H1 (cell line): ENCODE measurements at regions not wholly inside any gene's neighbourhood (a gene's known extent, or its start where the extent isn't known, plus 50 kb on each side); places are given as distances from the start of the nearest gene placed in this dataset.

ENCODE experiments used
- CTCF ChIA-PET: fragments of 300-600 bp; sonication (Branson Sonifier 250); formaldehyde crosslinking; loops from one replicate; lab custom pipeline; 2021; ENCODE audit not compliant: partially characterized antibody; lab: Charles Lee
- POLR2A ChIA-PET: fragments of 300-600 bp; sonication (Branson Sonifier 250); formaldehyde crosslinking; loops from one replicate; lab custom pipeline; 2021; ENCODE audit warnings: inconsistent platforms; ENCODE audit not compliant: partially characterized antibody; lab: Charles Lee
- DNase-seq, 2 experiments: peaks; one replicate each; pipeline versions ENCODE4 v3.0.0 to v3.0.0-alpha.2; 2010 to 2022; ENCODE audit warnings: low spot score in 2 of 2, low read depth in 1 of 2, mixed read lengths in 1 of 2
- FAIRE-seq: peaks from 2 replicates; lab custom pipeline; 2011; peaks lifted over from hg19 to GRCh38; lab: Jason Lieb, UNC
- H2AFZ ChIP-seq: 2 replicates; pipeline ENCODE4 v1.8.1; 2012; ENCODE audit warnings: low read length, inconsistent platforms
- H2AK5ac ChIP-seq: 2 replicates; pipeline ENCODE4 v1.6.1; 2013; ENCODE audit warnings: low read depth, low read length
- H2BK120ac ChIP-seq: replicated peaks from 2 replicates; pipeline ENCODE3; 2013; ENCODE audit warnings: low read depth, low read length, inconsistent platforms
- H2BK12ac ChIP-seq: 2 replicates; pipeline ENCODE4 v1.6.1; 2013; ENCODE audit warnings: low read depth, low read length
- H2BK15ac ChIP-seq: 2 replicates; pipeline ENCODE4 v1.6.1; 2013; ENCODE audit warnings: low read length
- H2BK20ac ChIP-seq: 2 replicates; pipeline ENCODE4 v1.6.1; 2013; ENCODE audit warnings: low read length
- H2BK5ac ChIP-seq: 2 replicates; pipeline ENCODE4 v1.6.1; 2013; ENCODE audit warnings: low read depth, low read length
- H3K14ac ChIP-seq: 2 replicates; pipeline ENCODE4 v1.6.1; 2013; ENCODE audit warnings: inconsistent platforms; ENCODE audit not compliant: insufficient read length
- H3K18ac ChIP-seq: 2 replicates; pipeline ENCODE4 v1.6.1; 2013; ENCODE audit warnings: low read length; ENCODE audit errors: extremely low read depth
- H3K23ac ChIP-seq: 2 replicates; pipeline ENCODE4 v1.6.1; 2013; ENCODE audit warnings: inconsistent platforms; ENCODE audit not compliant: insufficient read length
- H3K23me2 ChIP-seq: 2 replicates; pipeline ENCODE4 v1.6.1; 2013; ENCODE audit warnings: low read depth, low read length
- H3K27ac ChIP-seq: 2 replicates; pipeline ENCODE4 v1.6.1; 2011; ENCODE audit warnings: low read depth, low read length, inconsistent platforms
- H3K27me3 ChIP-seq, 4 experiments: replicated peaks in 1 of 4; 1 replicate in 1 of 4; 2 replicates in 3 of 4; pipeline versions ENCODE4 v1.6.1 to v1.8.1; 2011 to 2013; ENCODE audit warnings: low read length in 3 of 4, mild to moderate bottlenecking in 3 of 4, inconsistent platforms in 2 of 4, mixed read lengths in 2 of 4, moderate library complexity in 1 of 4; ENCODE audit not compliant: control insufficient read depth in 3 of 4, insufficient read depth in 3 of 4; ENCODE audit errors: extremely low read depth in 1 of 4
- H3K36me3 ChIP-seq, 4 experiments: 2 replicates each; pipeline versions ENCODE4 v1.6.1 to v1.8.1; 2011 to 2013; ENCODE audit warnings: mild to moderate bottlenecking in 4 of 4, low read length in 3 of 4, moderate library complexity in 2 of 4, control low read depth in 1 of 4, inconsistent platforms in 1 of 4; ENCODE audit not compliant: insufficient read depth in 4 of 4, control insufficient read depth in 2 of 4
- H3K4ac ChIP-seq: replicated peaks from 2 replicates; pipeline ENCODE3; 2013; ENCODE audit warnings: low read length, low read depth, mixed read lengths, inconsistent platforms; ENCODE audit not compliant: insufficient read length
- H3K4me1 ChIP-seq, 4 experiments: replicated peaks in 1 of 4; 1 replicate in 1 of 4; 2 replicates in 3 of 4; pipeline versions ENCODE4 v1.6.1 to v1.8.1; 2011 to 2013; ENCODE audit warnings: low read length in 3 of 4, inconsistent platforms in 2 of 4, mixed read lengths in 1 of 4; ENCODE audit not compliant: insufficient read depth in 4 of 4, control insufficient read depth in 3 of 4
- H3K4me2 ChIP-seq, 2 experiments: 2 replicates each; pipeline versions ENCODE4 v1.6.1 to v1.8.1; 2011 to 2013; ENCODE audit warnings: low read depth in 2 of 2, low read length in 2 of 2, control low read depth in 1 of 2, inconsistent platforms in 1 of 2, mild to moderate bottlenecking in 1 of 2; ENCODE audit not compliant: insufficient read depth in 1 of 2
- H3K4me3 ChIP-seq, 4 experiments: fragments of 200-600, 300-600 bp in 1 of 4; sonication (generic), shearing (Covaris generic), sonication (Bioruptor Twin) in 1 of 4; 2 replicates each; pipeline versions ENCODE4 v1.5.1 to v1.8.1; 2011 to 2016; ENCODE audit warnings: low read length in 4 of 4, low read depth in 3 of 4, control low read depth in 2 of 4, inconsistent platforms in 2 of 4, mild to moderate bottlenecking in 2 of 4, mixed read lengths in 1 of 4, moderate library complexity in 1 of 4; ENCODE audit not compliant: insufficient read depth in 2 of 4; ENCODE audit errors: extremely low read depth in 1 of 4
- H3K56ac ChIP-seq: replicated peaks from 2 replicates; pipeline ENCODE3; 2013; ENCODE audit warnings: low read depth, mild to moderate bottlenecking, mixed read lengths, low read length, inconsistent platforms; ENCODE audit not compliant: insufficient read length
- H3K79me1 ChIP-seq: 2 replicates; pipeline ENCODE4 v1.6.1; 2013; ENCODE audit warnings: low read depth, low read length, control low read depth
- H3K79me2 ChIP-seq, 2 experiments: 2 replicates each; pipeline versions ENCODE4 v1.6.1 to v1.8.1; 2012 to 2013; ENCODE audit warnings: low read length in 2 of 2, mild to moderate bottlenecking in 2 of 2, inconsistent platforms in 1 of 2; ENCODE audit not compliant: insufficient read depth in 2 of 2, control insufficient read depth in 1 of 2
- H3K9ac ChIP-seq, 4 experiments: replicated peaks in 1 of 4; 1 replicate in 1 of 4; 2 replicates in 3 of 4; pipeline versions ENCODE4 v1.6.1 to v1.8.1; 2011 to 2013; ENCODE audit warnings: low read depth in 3 of 4, low read length in 3 of 4, control low read depth in 2 of 4, mild to moderate bottlenecking in 2 of 4, moderate library complexity in 2 of 4, inconsistent platforms in 1 of 4; ENCODE audit errors: extremely low read depth in 1 of 4
- H3K9me3 ChIP-seq, 2 experiments: 2 replicates each; pipeline versions ENCODE4 v1.6.1 to v1.8.1; 2012 to 2013; ENCODE audit warnings: mild to moderate bottlenecking in 2 of 2, moderate library complexity in 2 of 2, control low read depth in 1 of 2, inconsistent platforms in 1 of 2, low read depth in 1 of 2, low read length in 1 of 2, mixed read lengths in 1 of 2; ENCODE audit not compliant: insufficient read depth in 2 of 2
- H4K20me1 ChIP-seq, 2 experiments: replicated peaks in 1 of 2; 2 replicates each; pipeline versions ENCODE3 to v1.8.1; 2011 to 2013; ENCODE audit warnings: inconsistent platforms in 2 of 2, low read length in 2 of 2, mild to moderate bottlenecking in 1 of 2; ENCODE audit not compliant: insufficient read depth in 2 of 2, control insufficient read depth in 1 of 2
- H4K5ac ChIP-seq: 2 replicates; pipeline ENCODE4 v1.6.1; 2013; ENCODE audit warnings: low read length, low read depth, mixed read lengths, inconsistent platforms; ENCODE audit not compliant: insufficient read length
- H4K8ac ChIP-seq: 2 replicates; pipeline ENCODE4 v1.8.0; 2013; ENCODE audit warnings: mild to moderate bottlenecking, moderate library complexity, low read length, inconsistent platforms; ENCODE audit not compliant: insufficient read depth; ENCODE audit errors: extremely low read depth
- H4K91ac ChIP-seq: replicated peaks from 2 replicates; pipeline ENCODE3; 2013; ENCODE audit warnings: low read length, mixed read lengths, inconsistent platforms; ENCODE audit not compliant: insufficient read length
- ASH2L ChIP-seq: fragments of 200-600, 300-600 bp; sonication (generic); IDR thresholded peaks from one replicate; pipeline ENCODE4 v1.7.1; 2017; ENCODE audit warnings: low read length
- NANOG ChIP-seq: IDR thresholded peaks from 2 replicates; pipeline ENCODE4 v1.6.1; 2011; ENCODE audit warnings: low read length, low read depth, mild to moderate bottlenecking, inconsistent platforms; ENCODE audit not compliant: insufficient read depth, poor library complexity, severe bottlenecking
- RXRA ChIP-seq: IDR thresholded peaks from 2 replicates; pipeline ENCODE4 v1.6.1; 2011; ENCODE audit warnings: low read depth, mild to moderate bottlenecking, low read length, moderate library complexity; ENCODE audit not compliant: insufficient read depth
- WGBS, 2 experiments: shearing (Covaris generic) in 1 of 2; methylation state at CpG; one replicate each; pipeline versions ENCODE4 v1.1.6 to v1.1.7; 2013 to 2015; ENCODE audit warnings: low lambda C conversion rate in 2 of 2, mixed read lengths in 2 of 2, inconsistent platforms in 1 of 2, low coverage in 1 of 2, missing lambda C conversion rate in 1 of 2; ENCODE audit not compliant: insufficient replicate concordance in 2 of 2, insufficient coverage in 1 of 2, insufficient read length in 1 of 2; ENCODE audit errors: extremely low coverage in 1 of 2, missing lambda C conversion rate in 1 of 2; 5-methylcytosine and 5-hydroxymethylcytosine counted together

DNA sequence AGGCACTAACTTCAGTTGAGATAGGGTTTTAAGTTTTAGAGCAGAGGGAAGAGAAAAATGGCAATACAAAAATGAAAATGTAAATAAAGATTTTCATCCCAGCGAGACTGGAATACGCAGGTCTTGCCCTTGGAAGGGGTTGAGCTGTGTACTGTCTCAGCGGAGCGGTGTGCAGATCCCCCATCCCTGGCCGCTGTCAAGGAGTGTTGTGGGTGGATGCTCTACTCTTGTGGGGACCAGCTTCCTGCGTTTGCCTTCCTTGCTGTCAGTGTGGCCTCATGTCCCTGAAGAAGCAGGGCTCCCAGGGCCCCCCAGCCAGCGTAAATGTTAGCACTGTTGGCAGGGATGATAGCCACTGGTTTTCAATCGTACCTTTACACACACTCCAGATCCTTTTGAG, 249.7 kb upstream of the PITRM1 start:
- Histone ChIP-seq H2AFZ (no peak overlapping the region), H4K8ac (no peak overlapping the region), H2BK5ac (no peak overlapping the region), H3K23me2 (no peaks in the 10 kb centered on the region), H2BK120ac (no peak overlapping the region), H3K4me2 (no peak overlapping the region), H3K4me1 (no peaks in the 10 kb centered on the region; a peak in 1 of 7 replicates), H2BK12ac (no peak overlapping the region), H2AK5ac (no peak overlapping the region), H3K9me3 (no peaks in the 10 kb centered on the region), H3K56ac (no peak overlapping the region), H2BK15ac (no peak overlapping the region), H3K23ac (no peak overlapping the region), H3K18ac (no peak overlapping the region), H4K5ac (no peak overlapping the region), H3K27me3 (no peaks in the 10 kb centered on the region), H2BK20ac (no peak overlapping the region), H3K27ac (no peak overlapping the region), H3K9ac (no peak overlapping the region), H3K36me3 (no peaks in the 10 kb centered on the region), H3K79me1 (no peaks in the 10 kb centered on the region), H3K4me3 (no peak overlapping the region), H3K4ac (no peak overlapping the region), H3K79me2 (no peaks in the 10 kb centered on the region), H4K91ac (no peak overlapping the region), H3K14ac (no peak overlapping the region), H4K20me1 (no peaks in the 10 kb centered on the region)
- 80% methylated on average over 8 of the region's 8 CpGs; no CpG with 5 or more reads in 1 of the 2 experiments for WGBS, 2 experiments
- POLR2A ChIA-PET = no interaction called here
- DNase-seq (no peak), FAIRE-seq (no peak)
- CTCF ChIA-PET = no interaction called here
- TF ChIP-seq ASH2L (no peak), RXRA (no peak), NANOG (no peak)
